Islet of Langerhans (tissue), 1 donor: ENCODE measurements at regions not wholly inside any gene's neighbourhood (a gene's known extent, or its start where the extent isn't known, plus 50 kb on each side); places are given as distances from the start of the nearest gene placed in this dataset.

Experiments
- FAIRE-seq: peaks from one replicate; lab custom pipeline; 2011; peaks lifted over from hg19 to GRCh38; lab: Jason Lieb, UNC

DNA sequence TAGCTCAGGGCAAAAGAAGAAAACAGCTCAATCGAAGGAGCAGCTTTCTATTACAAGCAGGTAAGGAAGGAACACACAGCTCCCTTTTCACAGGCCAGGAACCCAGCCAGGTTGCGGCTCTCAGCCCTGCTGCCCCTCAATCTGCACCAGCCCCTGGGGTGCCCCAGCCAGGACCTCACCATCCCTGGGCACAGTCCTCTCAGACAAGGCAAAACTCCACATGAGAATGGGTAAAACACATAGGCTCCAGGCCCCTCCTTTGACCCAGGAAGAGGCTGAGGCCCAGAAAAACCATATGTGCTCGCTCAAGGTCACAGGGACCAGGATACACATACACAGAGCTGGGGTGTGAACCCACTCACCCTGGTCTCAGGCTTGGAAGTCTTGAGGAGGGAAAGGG is 178.7 kb upstream of the TLE3 start:
- no peak for FAIRE-seq

DNA sequence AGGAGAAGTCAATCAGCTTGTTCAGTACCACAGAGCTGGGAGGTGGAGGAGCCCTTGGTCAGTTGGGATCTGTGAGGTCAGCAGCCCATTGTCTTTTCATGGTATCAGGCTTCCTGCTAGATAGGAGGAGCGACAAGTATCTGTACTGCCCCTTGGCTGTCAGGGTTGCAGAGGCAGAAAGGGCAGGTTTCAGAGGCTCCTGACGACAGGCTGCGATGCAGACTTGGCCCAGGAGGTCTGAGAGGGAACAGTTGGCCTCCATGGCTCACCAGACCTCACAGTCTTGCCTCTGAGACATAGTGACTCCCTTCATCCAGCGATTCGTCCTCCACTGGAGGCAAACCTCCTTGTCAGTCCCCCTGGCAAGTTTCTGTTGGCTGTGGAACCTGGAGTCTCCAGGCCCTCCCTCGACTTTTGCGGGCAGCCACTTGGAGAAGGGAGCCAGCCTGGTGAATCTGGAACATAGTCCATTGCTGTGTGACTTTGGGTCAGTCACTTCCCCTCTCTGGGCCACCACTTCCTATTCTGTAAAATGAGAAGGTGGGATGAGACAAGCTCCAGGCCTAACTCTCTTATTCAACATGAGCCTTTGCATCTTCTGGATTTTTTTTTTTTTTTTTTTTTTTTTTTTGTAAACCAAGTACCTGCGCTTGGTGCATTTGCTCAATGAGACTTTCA is 177.9 kb upstream of the TLE3 start:
- FAIRE-seq: no peak

DNA sequence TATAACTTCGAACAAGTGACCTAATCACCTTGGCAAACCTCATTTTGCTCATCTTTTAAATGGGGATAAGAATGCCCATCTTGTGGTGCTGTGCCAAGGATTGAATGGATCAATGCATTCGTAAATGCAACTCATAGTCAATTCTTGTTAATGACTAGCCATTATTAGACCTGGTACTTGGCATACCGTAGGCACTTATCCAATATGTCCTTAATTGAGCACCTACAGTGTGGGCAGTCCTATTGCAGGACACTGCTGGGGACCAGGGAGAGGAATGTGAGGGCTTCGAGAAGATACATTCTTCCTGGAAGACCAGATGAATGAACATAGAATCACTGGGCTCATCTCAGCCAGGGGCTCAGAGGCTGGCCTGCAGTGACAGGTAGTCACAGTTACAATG is 177.2 kb upstream of the TLE3 start:
- FAIRE-seq: no peak

DNA sequence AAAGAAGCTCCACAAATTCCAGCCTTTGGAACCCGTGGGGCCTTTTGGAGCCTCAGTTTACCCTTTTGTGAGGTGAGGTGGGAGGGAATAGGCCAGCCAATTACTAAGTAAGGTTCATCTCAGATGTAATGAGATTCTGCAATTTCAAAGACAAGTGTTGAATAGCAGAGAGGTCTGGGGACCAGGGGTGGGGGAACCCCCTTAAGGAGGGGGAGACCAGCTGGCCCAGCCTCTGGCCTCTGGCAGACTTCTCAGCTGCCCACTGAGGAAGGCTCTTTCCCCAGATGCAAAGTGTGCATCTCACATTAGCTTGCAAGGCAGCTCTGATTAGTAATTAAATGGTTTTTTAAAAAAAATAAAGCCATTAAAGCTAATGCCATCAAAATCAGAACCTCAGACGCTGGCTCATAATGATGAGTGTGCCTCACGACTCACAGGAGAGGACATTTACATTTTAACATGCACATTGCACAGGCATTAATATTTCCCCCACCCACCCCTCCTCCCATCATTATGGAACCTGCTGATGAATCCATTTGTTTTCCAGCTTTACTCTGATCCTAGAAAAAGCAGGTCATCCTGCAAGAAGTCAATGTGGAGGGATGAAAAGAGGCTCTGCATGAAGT is 176.7 kb upstream of the TLE3 start:
- FAIRE-seq: no peak

DNA sequence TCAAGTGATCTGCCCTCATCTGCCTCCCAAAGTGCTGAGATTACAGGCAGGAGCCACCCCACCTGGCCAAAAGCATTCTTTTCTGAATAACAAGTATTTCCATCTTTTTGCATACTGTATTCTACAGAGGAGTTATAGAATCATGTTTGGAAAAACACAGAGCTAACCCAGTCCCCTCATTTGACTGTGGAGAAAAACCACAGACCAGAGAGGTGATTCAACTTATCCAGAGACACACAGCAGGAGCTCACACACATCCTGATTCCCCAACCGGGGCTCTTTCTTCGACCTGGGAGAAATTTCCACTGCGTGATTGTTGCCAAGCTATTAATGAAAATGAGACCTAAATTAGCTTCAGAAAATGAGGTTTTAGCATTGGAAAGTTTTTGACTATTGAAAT is 176.1 kb upstream of the TLE3 start:
- FAIRE-seq: no peak

DNA sequence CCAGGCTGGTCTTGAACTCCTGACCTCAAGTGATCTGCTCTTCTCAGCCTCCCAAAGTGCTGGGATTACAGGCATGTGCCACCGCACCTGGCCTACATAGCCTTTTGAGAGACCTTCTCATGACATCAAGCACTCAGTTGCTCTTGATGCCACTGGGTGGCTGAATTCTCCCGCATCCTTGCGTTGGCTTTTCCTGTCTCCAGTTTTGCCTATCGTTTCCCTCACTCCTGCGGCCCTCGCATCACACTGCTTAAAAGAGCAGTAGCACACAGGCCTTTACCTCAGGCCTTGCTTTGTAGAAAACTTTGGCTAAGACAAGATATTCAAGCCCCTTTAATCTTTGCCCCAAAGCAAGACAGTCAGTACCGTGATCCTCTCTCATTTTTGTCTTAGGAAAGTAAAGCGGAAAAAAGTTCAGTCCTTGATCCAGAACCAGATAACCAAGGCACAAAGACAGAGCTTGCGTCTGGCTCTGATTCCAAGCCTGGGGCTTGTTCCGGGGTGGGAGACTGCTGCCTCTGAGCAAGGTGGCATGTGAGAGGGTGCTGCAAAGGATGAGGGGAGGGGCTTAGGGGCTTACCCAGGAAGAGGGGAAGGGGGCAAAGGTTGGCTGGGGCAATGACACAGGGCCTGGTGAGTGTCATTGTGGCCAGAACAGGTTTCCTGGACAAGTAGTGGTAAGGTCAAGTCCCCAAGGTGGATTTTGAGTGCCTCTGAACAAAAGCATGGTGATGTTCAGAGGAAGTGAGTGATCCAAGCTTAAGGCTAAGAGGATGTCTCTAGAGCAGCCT is 175.0 kb upstream of the TLE3 start:
- no peak for FAIRE-seq

DNA sequence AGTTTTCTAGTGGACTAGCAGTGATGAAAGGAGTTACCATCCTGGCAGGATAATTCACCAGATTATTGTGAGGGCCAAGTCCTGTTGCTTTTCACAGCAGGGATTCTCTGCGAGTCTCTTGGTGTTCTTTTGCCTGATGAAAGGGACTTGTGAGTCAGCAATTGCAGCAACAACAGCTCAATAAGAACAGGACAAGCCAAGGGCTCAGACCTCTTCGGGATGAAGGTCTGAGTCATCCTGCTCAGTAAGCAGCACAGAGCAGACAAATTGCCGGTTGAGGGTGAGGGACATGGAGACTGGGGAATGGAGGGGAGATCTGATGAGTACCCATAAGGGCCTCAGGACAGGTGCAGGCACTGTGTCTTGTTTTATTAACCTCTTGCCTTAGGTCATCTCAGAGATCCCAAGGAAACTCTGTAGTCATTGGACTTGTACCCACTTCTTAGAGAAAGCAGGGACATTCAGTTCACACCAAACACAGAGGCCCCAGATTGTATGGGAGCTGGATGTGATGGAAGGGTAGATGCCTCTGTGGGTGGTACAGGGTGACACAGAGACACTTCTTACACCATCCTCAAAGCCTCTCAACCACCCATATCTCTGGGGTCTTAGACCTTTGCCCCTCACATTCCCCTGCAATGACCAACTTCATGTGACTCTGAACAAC is 173.8 kb upstream of the TLE3 start:
- FAIRE-seq: no peak

DNA sequence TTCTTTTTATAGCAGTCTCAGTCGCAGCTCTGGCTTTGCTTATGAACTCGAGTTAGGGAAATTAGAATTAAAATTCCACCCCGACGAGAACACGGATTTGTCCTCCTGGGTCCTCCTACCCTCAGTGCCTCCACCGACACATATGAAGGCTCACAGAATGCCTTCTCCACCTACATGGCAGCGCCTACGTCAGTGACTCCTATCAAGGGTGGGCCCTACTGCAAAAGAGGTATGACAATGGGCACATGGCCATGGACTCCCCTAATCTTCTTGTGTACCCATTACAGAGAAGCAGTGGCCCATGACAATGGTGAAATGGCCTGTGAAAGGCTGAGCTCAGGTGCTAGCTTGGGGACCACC is 173.0 kb upstream of the TLE3 start:
- no peak for FAIRE-seq

DNA sequence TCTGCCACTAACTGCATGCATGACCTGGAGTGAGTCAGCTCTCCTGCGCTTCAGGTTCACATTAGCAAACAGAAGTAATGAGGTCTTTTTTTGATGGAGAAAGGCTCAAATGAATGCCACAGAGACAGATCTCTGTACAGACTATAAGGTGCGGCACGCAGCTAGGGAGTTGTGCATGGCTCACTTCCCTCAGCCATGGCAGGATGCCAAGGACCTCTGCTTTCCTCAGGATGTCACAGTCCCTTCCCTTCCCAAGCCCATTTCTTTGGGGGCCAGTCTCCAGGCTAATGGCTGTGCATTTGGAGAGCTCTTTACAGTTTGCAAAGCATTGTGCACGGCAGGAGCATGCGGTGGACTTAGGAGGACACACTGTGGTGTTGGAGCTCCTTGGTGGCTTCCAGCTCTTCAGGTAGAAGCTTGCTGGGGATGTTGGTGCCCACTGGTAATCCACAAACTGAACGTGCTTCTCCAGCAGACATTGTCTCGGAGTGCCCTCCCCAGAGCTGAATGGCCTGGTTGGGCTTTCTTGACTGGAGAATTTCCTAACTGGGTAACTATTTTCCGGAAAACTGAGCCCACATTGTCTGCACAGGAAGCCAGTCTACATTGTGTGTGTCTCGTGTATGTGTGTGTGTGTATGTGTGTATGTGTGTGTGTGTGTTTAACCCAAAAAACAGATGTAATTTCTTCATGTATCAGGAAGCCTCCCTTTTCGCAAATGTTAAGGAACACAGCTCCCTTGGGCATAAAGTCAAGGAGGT is 172.5 kb upstream of the TLE3 start:
- no peak for FAIRE-seq

DNA sequence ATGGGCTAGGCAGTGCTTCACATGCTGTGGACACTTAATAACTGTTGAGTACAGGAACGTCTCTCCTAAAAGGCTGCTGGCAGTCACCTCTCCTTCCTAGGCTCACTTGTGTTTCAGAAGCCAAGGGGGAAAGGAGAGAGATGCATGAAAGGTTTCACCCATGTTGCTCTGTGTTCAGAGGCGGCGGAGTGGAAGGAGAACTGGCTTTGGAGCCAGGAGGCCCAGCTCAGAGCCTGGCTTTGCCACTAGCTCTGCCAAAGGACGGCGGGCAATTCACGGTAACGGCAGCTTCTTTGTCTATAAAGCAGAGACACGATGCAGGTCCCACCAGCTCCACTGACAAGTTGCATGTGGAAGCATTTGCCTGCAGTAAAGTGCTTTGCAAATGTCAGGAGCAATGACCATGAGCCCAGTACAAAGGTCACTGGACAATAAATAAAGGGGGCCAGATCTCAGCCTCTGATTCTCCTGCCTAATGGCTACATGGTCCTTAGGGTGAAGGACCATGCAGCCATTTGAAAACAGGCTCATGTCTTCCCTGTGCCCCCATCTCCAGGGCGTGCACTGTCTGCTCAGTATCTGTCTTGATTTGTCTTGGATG is 171.7 kb upstream of the TLE3 start:
- no peak for FAIRE-seq

DNA sequence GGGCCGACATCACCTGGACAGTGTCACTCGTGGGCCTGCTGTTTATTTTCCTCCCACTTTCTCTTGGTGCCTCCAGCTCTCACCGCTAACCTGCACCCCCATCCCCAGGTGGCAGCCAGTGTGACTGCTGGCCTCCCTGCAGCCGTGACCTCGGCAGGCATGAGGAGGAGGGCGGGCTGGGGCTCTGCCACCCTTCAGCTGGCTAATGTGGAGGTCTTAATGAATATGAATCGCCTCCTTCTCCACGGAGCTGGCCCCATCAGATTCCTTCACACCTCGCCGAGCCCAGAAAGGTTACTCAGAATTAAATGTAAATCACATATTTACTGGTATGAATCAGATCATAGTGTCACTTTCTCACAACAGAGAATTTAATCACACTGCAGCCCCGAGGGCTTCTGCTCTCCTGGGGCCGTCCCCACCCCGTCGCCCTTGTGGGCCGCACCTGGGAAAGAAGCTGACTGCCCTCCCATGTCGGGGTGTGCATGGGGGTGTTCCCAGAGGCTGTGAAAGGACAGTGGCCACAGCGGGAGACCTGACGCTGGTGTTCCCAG is 171.1 kb upstream of the TLE3 start:
- no peak for FAIRE-seq

DNA sequence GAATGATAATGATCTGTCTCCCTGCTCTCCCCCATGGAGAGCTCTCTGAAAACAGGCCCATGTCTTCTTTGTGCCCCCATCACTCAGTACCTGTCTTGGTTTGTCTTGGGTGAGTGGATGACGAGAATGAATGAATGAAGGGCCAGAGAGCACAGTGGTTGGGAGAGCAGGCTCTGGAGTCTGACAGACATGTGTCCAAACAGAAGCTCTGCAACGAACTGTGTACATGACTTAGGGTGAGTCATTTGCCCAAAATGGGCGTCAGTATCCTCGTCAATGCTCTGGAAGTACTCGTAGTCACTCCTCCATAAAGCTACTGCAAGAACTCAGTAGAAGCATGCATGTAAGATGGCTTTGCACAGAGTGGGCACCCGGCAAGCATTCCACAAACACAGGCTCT is 170.2 kb upstream of the TLE3 start:
- no peak for FAIRE-seq

DNA sequence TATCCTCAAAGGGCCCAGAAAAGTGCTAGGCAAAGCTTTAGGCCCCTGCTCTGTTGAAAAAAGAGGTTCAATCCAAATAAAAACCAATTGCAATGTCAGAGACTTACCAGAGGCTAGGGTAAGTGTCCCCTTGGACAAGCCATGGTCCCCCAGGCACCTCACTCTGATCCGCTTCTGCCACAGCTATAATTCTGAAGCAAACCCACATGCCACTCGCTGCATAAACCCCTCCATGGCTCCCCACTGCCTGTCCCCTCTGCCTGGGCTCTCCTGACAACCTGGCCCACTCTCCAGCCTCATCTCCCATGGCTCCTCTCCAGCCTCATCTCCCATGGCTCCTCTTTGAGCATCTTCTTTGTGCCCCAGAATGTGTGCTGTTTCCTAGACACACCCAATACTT is 169.6 kb upstream of the TLE3 start:
- FAIRE-seq: no peak

DNA sequence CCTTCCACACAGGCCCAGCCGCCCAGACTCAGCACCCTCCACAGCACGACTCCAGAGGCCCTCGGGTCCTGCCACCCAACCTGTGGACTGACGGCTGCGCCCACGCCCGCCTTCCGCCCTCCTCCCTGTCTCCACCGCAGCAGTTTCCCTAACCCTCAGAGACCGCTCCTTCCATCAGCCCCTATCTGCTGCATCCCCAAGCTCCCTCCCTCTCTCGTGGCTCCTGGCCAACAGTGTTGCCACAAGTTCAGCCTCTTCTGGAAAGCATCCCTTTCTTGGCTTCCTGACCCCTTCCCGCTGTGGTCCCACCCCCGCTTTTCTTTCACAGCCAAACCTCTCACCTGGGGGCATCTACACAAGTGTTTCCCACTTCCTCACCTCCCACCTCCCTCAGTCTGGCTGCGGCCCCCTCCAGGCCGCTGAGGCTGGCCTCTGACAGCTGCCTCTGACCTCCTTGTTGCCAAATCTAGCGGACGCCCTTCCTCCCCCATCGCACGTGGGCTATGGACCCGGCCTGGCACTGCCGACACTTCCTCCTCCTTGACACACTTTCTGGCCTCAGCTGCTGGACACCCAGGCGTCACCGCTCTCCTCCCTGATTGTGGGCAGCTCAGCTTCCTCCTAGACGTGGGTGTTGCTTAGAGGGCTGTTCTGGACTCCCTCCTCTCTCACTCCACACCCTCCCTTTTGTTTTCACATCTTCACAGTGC is 168.8 kb upstream of the TLE3 start:
- no peak for FAIRE-seq

DNA sequence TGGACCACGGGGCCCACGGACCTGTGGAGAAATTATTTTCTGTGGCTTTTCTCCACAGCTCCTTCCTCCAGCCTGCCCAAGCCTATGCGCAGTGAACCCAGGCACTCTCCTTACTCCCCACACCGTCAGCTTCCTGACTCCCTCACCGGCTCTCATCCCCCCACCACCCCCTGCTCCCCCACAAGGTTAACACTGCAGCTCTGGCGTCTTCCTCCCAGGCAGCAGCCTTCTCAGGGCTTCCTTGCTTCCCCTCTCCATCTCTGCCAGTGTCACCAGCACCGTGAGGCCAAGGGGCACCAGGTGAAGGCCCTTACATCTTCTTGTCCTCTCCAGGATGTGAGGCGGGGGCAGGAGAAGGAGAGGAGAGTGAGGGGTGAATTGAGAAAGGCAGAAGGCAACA is 168.3 kb upstream of the TLE3 start:
- no peak for FAIRE-seq

DNA sequence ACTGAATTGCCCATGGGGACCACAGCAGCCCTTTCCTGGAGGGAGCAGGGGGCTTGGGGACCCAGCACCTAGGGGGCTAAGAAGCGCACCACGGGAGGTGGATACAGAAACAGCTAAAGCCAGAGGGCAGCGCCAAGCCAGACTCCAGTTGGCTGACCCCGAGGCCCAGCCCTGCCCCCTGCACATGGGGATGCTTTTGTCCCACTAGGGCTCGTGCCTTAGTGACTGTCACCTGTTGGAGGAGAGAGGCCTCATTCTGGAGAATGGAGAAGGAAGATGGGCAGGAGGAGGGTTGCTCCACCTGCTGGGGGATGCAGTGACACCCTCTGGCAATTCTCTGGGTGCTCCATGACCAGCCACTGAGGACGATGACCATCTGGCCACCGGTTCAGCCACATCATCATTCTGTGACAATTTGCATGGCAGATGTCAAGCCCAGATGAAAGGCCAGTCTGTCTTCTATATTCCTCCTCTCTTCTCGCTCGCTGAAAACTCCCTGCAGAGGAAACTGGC is 167.8 kb upstream of the TLE3 start:
- FAIRE-seq: no peak

DNA sequence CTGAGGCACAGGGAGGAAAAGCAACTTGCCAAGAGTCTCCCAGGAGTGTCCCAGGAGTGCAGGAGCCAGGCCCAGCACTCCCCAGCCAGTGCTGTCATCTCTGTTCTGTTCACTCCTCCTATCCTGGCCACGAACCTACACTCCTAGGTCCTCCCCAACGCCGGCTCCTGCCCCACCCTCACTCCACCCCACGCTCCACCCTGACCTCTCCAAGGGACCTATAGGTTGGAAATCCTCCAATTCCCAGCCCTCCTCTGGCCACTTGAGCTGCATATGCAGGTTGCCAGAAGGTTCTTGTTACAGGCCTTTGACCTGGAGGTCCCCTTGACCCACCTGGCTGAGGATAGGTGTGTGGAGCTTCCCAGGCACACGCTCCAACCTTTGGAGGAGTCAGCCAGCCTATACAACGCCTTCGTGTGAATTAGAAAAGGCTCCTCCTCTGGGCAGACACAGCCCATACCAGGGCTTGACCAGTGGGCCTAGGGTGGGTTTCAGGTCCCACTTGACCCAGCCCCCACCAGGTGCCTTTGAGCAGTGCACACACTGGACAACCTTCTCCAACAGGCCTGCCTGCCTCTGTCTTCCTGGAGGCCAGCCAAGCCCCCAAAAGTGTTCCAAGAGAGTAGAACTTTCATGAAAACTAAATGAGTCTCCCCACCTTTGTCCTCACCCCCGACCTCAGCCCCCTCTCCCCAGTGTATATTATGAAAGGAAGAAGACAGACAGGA is 167.2 kb upstream of the TLE3 start:
- FAIRE-seq: no peak

DNA sequence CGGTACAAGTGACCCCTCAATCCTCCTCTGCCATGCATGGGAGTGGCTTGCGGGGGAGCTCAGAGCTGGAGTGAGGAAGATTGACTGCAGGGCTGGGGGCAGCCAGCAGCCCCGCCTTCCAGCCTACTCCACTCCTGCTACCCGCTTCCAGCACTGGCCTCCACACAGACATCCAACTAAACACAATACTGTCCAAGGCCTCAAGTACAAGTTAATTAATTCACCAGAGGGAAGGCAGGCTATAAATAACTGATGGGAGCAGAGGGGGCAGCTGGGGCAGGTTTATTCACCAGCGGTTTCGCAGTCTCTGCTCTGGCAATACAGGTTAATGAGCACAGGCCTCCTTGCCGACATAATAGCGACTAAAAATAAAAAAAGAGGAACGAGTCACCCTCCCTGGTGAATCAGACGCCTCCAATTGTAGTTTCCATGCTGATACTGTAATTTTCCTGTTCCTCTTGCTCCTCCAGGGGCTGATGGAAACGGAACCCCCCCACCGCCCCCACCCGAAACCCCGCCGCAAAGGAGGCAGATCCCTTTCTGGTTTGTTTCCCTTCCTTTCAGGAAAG is 166.4 kb upstream of the TLE3 start:
- no peak for FAIRE-seq

DNA sequence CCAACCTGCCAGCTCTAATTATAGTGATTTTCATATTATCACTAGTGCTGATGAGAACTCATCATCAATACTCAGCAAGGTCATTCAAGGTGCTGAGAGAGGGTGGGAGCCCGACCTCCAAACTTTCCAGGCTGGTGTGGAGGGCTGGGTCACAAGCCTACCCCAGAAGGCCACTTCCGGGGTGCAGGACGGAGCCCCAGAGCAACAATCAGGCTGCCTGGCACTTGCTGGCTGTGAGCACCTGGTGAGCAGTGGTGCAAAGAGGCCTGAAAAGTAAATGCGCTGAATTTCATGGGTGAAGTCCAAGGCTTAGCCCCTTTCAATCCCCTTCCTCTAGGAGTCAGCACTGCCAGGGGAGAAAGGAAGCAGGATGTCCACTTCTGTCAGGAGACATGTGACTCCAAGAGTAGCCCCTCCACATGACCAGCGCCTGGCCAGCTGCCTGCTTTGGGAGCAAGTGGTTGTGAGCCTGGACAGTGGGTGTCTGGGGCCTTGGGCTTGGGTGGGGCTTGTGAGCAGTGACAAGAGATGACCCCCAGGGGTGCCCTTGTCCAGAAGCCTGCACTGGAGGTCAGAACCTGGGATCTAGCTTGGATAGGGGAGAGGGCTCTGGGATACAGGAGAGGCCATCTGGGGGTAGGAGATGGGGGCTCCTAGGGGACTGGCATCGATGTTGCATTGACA is 165.0 kb upstream of the TLE3 start:
- no peak for FAIRE-seq
